WTC11 (cell line): ENCODE measurements at regions not wholly inside any gene's neighbourhood (a gene's known extent, or its start where the extent isn't known, plus 50 kb on each side); places are given as distances from the start of the nearest gene placed in this dataset.

Source experiments
- ATAC-seq: fragments of 200-7000 bp; cut with Tn5 transposase; 2 replicates; pipeline ENCODE4 v1.10.0; 2021; ENCODE audit warnings: mild to moderate bottlenecking, moderate library complexity
- CTCF ChIA-PET: fragments of 300-600 bp; sonication (Branson Sonifier 250); formaldehyde crosslinking; loops from one replicate; lab custom pipeline; 2021; ENCODE audit warnings: antibody characterized with exemption; lab: Charles Lee
- POLR2A ChIA-PET: fragments of 350-600 bp; sonication (Branson Sonifier 250); formaldehyde crosslinking; loops from one replicate; lab custom pipeline; 2021; ENCODE audit warnings: antibody characterized with exemption; lab: Charles Lee
- DNase-seq: peaks from one replicate; pipeline ENCODE4 v3.0.0; 2021; ENCODE audit warnings: low spot score
- H3K27ac Mint-ChIP-seq: 2 replicates; pipeline ENCODE4 v1.8.0; 2021; ENCODE audit warnings: mixed read lengths
- H3K27me3 Mint-ChIP-seq: 2 replicates; pipeline ENCODE4 v1.8.0; 2021; ENCODE audit warnings: low read depth, mild to moderate bottlenecking, moderate library complexity, mixed read lengths
- H3K36me3 Mint-ChIP-seq: 2 replicates; pipeline ENCODE4 v1.8.0; 2021; ENCODE audit warnings: mixed read lengths
- H3K4me1 Mint-ChIP-seq: 2 replicates; pipeline ENCODE4 v1.8.0; 2022; ENCODE audit warnings: mixed read lengths
- H3K4me3 Mint-ChIP-seq: 2 replicates; pipeline ENCODE4 v1.8.0; 2021; ENCODE audit warnings: mild to moderate bottlenecking, moderate library complexity, mixed read lengths
- H3K9me3 Mint-ChIP-seq: 2 replicates; pipeline ENCODE4 v1.8.0; 2021; ENCODE audit warnings: mixed read lengths
- ETV6 ChIP-seq: sonication (generic); formaldehyde crosslinking; IDR thresholded peaks from 2 replicates; pipeline ENCODE4 v1.8.1; 2022; ENCODE audit warnings: mild to moderate bottlenecking, missing genetic modification reagents
- FOXP1 ChIP-seq: sonication (generic); formaldehyde crosslinking; IDR thresholded peaks from 2 replicates; pipeline ENCODE4 v1.8.0; 2022; ENCODE audit warnings: missing genetic modification reagents, mild to moderate bottlenecking, moderate library complexity, borderline replicate concordance
- GRHL2 ChIP-seq: fragments of 250-450 bp; sonication (Bioruptor Pico); IDR thresholded peaks from 2 replicates; pipeline ENCODE4 v1.8.0; 2022; ENCODE audit warnings: mild to moderate bottlenecking, moderate library complexity; ENCODE audit not compliant: insufficient replicate concordance, severe bottlenecking
- JAZF1 ChIP-seq: fragments of 250-450 bp; sonication (Bioruptor Pico); IDR thresholded peaks from 2 replicates; pipeline ENCODE4 v1.9.0; 2021; ENCODE audit warnings: moderate library complexity, mild to moderate bottlenecking, inconsistent platforms
- JUN ChIP-seq: sonication (generic); formaldehyde crosslinking; IDR thresholded peaks from 2 replicates; pipeline ENCODE4 v1.8.0; 2023; ENCODE audit warnings: mild to moderate bottlenecking, missing genetic modification reagents
- NFYB ChIP-seq: sonication (generic); formaldehyde crosslinking; conservative IDR thresholded peaks from 2 replicates; pipeline ENCODE4 v1.8.0; 2022; ENCODE audit warnings: low read depth, missing genetic modification reagents
- NR2C2 ChIP-seq: sonication (generic); formaldehyde crosslinking; IDR thresholded peaks from 2 replicates; pipeline ENCODE4 v1.8.0; 2022; ENCODE audit warnings: mild to moderate bottlenecking, missing genetic modification reagents
- NR3C1 ChIP-seq: sonication (generic); formaldehyde crosslinking; conservative IDR thresholded peaks from 2 replicates; pipeline ENCODE4 v1.8.1; 2023; ENCODE audit warnings: low read depth, mild to moderate bottlenecking, missing genetic modification reagents
- OVOL2 ChIP-seq: fragments of 250-450 bp; sonication (Bioruptor Pico); IDR thresholded peaks from 2 replicates; pipeline ENCODE4 v1.9.0; 2021; ENCODE audit warnings: mild to moderate bottlenecking, borderline replicate concordance
- TEAD1 ChIP-seq: sonication (generic); formaldehyde crosslinking; IDR thresholded peaks from 2 replicates; pipeline ENCODE4 v1.8.0; 2022; ENCODE audit warnings: mild to moderate bottlenecking, missing genetic modification reagents
- ZBTB21 ChIP-seq: sonication (generic); formaldehyde crosslinking; IDR thresholded peaks from 2 replicates; pipeline ENCODE4 v1.8.1; 2023; ENCODE audit warnings: mild to moderate bottlenecking, missing genetic modification reagents, borderline replicate concordance
- ZNF219 ChIP-seq: sonication (generic); formaldehyde crosslinking; IDR thresholded peaks from 2 replicates; pipeline ENCODE4 v1.8.0; 2023; ENCODE audit warnings: missing genetic modification reagents, mild to moderate bottlenecking, borderline replicate concordance
- ZNF416 ChIP-seq: fragments of 250-450 bp; sonication (Bioruptor Pico); IDR thresholded peaks from 2 replicates; pipeline ENCODE4 v1.9.0; 2021; ENCODE audit warnings: mild to moderate bottlenecking, inconsistent platforms
- ZNF671 ChIP-seq: fragments of 250-450 bp; sonication (Bioruptor Pico); IDR thresholded peaks from 2 replicates; pipeline ENCODE4 v1.8.0; 2021; ENCODE audit warnings: mild to moderate bottlenecking
- TF ChIP-seq, protein P1 (sequence below): sonication (generic); formaldehyde crosslinking; IDR thresholded peaks from 2 replicates; pipeline ENCODE4 v1.8.0; 2022; ENCODE audit warnings: mild to moderate bottlenecking, missing genetic modification reagents
- TF ChIP-seq, protein P2 (sequence below): sonication (generic); formaldehyde crosslinking; IDR thresholded peaks from 2 replicates; pipeline ENCODE4 v1.8.1; 2023; ENCODE audit warnings: mild to moderate bottlenecking, missing genetic modification reagents, moderate library complexity
- TF ChIP-seq, protein P3 (sequence below): sonication (generic); formaldehyde crosslinking; IDR thresholded peaks from 2 replicates; pipeline ENCODE4 v1.8.1; 2023; ENCODE audit warnings: mild to moderate bottlenecking, missing genetic modification reagents
- TF ChIP-seq, protein P4 (sequence below): sonication (generic); formaldehyde crosslinking; IDR thresholded peaks from 2 replicates; pipeline ENCODE4 v1.8.0; 2022; ENCODE audit warnings: mild to moderate bottlenecking, missing genetic modification reagents
- TF ChIP-seq, protein P5 (sequence below): sonication (generic); formaldehyde crosslinking; IDR thresholded peaks from 2 replicates; pipeline ENCODE4 v1.8.1; 2023; ENCODE audit warnings: mild to moderate bottlenecking, missing genetic modification reagents
- TF ChIP-seq, protein P6 (sequence below): sonication (generic); formaldehyde crosslinking; IDR thresholded peaks from 2 replicates; pipeline ENCODE4 v1.8.1; 2022; ENCODE audit warnings: low read depth, mild to moderate bottlenecking, moderate library complexity, missing genetic modification reagents, borderline replicate concordance
- TF ChIP-seq, protein P7 (sequence below): fragments of 250-450 bp; sonication (Bioruptor Pico); conservative IDR thresholded peaks from 2 replicates; pipeline ENCODE4 v1.9.0; 2021; ENCODE audit warnings: mild to moderate bottlenecking

DNA sequence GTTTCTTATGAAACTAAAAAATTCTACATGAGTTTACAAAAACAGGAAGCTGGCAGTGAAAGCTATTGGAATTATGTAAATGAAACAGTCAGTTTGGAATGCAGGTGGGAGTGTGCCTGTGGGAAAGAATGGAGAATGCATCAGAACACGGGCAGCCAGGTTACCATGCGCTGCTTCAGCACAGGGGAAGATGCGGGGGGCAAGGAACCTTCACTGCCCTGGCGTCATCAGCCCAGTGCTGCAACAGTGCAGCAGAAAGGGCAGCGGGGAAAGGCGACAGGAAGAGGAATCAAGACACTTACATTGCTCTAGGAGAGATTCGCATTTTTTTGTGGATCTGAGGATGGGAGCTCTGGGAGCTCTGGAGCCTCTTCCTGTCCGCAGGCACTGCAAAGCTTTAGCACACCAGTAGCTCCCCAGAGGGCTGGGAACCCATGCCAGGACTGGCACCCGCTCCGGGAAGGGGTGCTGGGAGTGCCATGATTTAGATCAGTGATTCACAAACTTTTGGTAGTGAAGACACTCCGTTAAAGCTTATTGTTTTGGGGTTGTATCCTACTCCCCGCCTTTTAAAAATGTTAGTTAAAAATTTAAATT, 64.1 kb upstream of the WDR26 start (continued):
- TF ChIP-seq ZNF219 (CRISPR knock-in tag) (no peak), ZNF671 (no peak), JAZF1 (CRISPR knock-in tag) (no peak), NR2C2 (no peak), NFYB (no peak), OVOL2 (CRISPR knock-in tag) (no peak), GRHL2 (CRISPR knock-in tag) (no peak), JUN (no peak), ETV6 (CRISPR knock-in tag) (no peak), ZBTB21 (CRISPR knock-in tag) (0 out of 2 replicates have a peak, but pooled peaks have one; percentile 36), ZNF416 (CRISPR knock-in tag) (no peak), TEAD1 (peak; percentile 25; the same call in 1 of the 2 replicates)
- TF ChIP-seq, protein P1, sequence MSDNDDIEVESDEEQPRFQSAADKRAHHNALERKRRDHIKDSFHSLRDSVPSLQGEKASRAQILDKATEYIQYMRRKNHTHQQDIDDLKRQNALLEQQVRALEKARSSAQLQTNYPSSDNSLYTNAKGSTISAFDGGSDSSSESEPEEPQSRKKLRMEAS: no peak
- TF ChIP-seq, protein P2, sequence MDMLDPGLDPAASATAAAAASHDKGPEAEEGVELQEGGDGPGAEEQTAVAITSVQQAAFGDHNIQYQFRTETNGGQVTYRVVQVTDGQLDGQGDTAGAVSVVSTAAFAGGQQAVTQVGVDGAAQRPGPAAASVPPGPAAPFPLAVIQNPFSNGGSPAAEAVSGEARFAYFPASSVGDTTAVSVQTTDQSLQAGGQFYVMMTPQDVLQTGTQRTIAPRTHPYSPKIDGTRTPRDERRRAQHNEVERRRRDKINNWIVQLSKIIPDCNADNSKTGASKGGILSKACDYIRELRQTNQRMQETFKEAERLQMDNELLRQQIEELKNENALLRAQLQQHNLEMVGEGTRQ (CRISPR knock-in tag): no peak
- TF ChIP-seq, protein P3, sequence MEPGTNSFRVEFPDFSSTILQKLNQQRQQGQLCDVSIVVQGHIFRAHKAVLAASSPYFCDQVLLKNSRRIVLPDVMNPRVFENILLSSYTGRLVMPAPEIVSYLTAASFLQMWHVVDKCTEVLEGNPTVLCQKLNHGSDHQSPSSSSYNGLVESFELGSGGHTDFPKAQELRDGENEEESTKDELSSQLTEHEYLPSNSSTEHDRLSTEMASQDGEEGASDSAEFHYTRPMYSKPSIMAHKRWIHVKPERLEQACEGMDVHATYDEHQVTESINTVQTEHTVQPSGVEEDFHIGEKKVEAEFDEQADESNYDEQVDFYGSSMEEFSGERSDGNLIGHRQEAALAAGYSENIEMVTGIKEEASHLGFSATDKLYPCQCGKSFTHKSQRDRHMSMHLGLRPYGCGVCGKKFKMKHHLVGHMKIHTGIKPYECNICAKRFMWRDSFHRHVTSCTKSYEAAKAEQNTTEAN: peak; percentile 32; the same call in 1 of the 2 replicates
- TF ChIP-seq, protein P4, sequence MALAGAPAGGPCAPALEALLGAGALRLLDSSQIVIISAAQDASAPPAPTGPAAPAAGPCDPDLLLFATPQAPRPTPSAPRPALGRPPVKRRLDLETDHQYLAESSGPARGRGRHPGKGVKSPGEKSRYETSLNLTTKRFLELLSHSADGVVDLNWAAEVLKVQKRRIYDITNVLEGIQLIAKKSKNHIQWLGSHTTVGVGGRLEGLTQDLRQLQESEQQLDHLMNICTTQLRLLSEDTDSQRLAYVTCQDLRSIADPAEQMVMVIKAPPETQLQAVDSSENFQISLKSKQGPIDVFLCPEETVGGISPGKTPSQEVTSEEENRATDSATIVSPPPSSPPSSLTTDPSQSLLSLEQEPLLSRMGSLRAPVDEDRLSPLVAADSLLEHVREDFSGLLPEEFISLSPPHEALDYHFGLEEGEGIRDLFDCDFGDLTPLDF (CRISPR knock-in tag): no peak

DNA sequence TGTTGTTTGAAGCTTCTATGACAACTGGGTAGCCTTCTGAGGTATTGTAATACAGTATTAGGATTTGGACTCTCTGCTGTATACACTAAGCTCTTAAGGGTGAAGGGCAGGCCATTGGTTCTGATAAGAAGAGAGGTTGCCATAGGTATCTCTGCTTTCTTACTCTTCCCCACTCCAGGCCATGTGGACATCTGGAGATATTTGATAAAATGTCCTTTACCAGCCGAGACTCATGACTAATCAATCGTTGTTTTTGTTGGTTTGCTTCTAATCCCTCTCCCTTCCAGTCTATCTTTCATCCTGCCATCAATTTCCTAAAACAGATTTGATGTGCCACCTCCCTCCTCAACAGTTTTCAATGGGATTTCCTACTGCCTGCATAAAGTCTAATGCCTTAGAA, 64.6 kb upstream of the WDR26 start:
- POLR2A ChIA-PET: interaction anchor here (1.1 kb wide), 1 partner anchor 12 kb away, joined by 3 read pairs; no protein-coding TSS in a partner anchor
- peaks cover 80% of the 10 kb centered on the region for H3K4me1 Mint-ChIP-seq

More for the DNA sequence above, 64.6 kb upstream of the WDR26 start:
- H3K36me3 Mint-ChIP-seq: peaks cover 27% of the 10 kb centered on the region
- CTCF ChIA-PET: interaction anchor here (1.1 to 2.3 kb wide), 8 partner anchors 14 to 423 kb away, joined by 3 to 14 read pairs (median 5); partner anchors contain the start of gene CNIH3
- H3K4me3 Mint-ChIP-seq: no peak overlapping the region
- TF ChIP-seq, protein P5, sequence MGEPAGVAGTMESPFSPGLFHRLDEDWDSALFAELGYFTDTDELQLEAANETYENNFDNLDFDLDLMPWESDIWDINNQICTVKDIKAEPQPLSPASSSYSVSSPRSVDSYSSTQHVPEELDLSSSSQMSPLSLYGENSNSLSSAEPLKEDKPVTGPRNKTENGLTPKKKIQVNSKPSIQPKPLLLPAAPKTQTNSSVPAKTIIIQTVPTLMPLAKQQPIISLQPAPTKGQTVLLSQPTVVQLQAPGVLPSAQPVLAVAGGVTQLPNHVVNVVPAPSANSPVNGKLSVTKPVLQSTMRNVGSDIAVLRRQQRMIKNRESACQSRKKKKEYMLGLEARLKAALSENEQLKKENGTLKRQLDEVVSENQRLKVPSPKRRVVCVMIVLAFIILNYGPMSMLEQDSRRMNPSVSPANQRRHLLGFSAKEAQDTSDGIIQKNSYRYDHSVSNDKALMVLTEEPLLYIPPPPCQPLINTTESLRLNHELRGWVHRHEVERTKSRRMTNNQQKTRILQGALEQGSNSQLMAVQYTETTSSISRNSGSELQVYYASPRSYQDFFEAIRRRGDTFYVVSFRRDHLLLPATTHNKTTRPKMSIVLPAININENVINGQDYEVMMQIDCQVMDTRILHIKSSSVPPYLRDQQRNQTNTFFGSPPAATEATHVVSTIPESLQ (CRISPR knock-in tag): no peak
- TF ChIP-seq, protein P6, sequence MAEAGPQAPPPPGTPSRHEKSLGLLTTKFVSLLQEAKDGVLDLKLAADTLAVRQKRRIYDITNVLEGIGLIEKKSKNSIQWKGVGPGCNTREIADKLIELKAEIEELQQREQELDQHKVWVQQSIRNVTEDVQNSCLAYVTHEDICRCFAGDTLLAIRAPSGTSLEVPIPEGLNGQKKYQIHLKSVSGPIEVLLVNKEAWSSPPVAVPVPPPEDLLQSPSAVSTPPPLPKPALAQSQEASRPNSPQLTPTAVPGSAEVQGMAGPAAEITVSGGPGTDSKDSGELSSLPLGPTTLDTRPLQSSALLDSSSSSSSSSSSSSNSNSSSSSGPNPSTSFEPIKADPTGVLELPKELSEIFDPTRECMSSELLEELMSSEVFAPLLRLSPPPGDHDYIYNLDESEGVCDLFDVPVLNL (CRISPR knock-in tag): no peak
- TF ChIP-seq, protein P7, sequence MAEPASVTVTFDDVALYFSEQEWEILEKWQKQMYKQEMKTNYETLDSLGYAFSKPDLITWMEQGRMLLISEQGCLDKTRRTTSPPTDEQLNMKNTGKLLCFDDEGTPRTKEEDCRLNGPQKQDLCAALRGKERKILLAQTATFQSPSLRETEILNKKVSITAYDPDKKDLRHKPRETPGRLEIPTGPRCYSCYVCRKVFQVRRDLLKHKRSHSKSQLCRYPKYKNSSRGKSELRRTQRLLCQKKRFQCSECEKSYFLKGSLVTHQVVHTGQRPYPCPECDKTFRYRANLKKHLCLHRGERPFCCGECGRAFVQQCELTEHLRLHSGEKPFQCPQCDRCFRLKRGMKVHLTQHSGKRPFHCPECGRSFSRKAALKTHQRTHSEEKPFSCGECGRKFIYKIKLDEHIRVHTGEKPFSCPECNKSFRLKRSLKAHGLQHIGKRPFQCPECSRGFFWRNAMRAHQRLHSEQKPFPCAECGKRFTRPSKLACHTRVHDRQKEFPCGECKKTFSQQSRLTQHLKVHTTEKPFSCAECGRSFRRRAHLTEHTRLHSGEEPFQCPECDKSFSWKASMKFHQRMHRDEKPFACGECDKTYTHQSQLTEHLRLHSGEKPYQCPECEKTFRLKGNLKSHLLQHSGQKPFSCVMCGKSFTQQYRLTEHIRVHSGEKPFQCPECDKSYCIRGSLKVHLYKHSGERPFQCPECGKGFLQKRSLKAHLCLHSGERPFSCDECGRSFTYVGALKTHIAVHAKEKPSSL (CRISPR knock-in tag): no peak
- TF ChIP-seq NR3C1 (CRISPR knock-in tag) (no peak), FOXP1 (CRISPR knock-in tag) (no peak)
- H3K27ac Mint-ChIP-seq: peak overlapping the region; percentile 96
- ATAC-seq (no peak), DNase-seq (no peak)
- H3K27me3 Mint-ChIP-seq: peaks cover 4% of the 10 kb centered on the region; the same call in 1 of the 2 replicates
- peaks cover 24% of the 10 kb centered on the region for H3K9me3 Mint-ChIP-seq
